ENCODE measurements at regions not wholly inside any gene's neighbourhood (a gene's known extent, or its start where the extent isn't known, plus 50 kb on each side); places are given as distances from the start of the nearest gene placed in this dataset.

DNA sequence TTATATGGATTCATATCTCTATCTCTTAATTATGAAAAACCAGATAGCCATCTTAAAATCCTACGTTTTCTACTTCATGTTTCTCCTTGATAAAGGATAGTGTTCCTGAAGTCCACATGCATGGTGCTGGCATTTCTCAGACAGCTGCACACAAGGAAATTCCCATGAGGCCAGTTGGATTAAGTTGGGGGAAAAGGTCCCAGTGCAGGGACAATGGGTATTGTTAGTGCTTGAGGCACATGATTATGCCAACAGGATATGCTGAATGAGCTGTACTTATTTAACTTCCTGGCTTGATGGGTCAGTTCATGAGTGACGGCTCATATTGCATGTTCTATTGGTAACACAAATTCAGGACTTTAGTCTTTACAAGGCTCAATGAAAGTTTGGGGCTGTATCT, 913.9 kb upstream of the NDST4 start:
- no peak overlapping the region for H3K27ac ChIP-seq
- no peaks in the 10 kb centered on the region for H3K4me1 ChIP-seq
- no peaks in the 10 kb centered on the region for H3K27me3 ChIP-seq
- TF ChIP-seq, protein P1, sequence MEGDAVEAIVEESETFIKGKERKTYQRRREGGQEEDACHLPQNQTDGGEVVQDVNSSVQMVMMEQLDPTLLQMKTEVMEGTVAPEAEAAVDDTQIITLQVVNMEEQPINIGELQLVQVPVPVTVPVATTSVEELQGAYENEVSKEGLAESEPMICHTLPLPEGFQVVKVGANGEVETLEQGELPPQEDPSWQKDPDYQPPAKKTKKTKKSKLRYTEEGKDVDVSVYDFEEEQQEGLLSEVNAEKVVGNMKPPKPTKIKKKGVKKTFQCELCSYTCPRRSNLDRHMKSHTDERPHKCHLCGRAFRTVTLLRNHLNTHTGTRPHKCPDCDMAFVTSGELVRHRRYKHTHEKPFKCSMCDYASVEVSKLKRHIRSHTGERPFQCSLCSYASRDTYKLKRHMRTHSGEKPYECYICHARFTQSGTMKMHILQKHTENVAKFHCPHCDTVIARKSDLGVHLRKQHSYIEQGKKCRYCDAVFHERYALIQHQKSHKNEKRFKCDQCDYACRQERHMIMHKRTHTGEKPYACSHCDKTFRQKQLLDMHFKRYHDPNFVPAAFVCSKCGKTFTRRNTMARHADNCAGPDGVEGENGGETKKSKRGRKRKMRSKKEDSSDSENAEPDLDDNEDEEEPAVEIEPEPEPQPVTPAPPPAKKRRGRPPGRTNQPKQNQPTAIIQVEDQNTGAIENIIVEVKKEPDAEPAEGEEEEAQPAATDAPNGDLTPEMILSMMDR (IDR thresholded peaks at IDR 0.05): no peak
- no peak for TF ChIP-seq POLR2AphosphoS5 (IDR thresholded peaks at IDR 0.05)
- no peak for TF ChIP-seq POLR2A (IDR thresholded peaks at IDR 0.05)
- TF ChIP-seq EP300 (IDR thresholded peaks at IDR 0.05): no peak
- H3K9me3 ChIP-seq: no peaks in the 10 kb centered on the region
- WGBS: 70% methylated on average over 2 of the region's 2 CpGs
- H3K36me3 ChIP-seq: no peaks in the 10 kb centered on the region
- no peak for DNase-seq (ENCODE audit: low spot score in 2 of 2)
- H3K4me3 ChIP-seq: no peak overlapping the region

DNA sequence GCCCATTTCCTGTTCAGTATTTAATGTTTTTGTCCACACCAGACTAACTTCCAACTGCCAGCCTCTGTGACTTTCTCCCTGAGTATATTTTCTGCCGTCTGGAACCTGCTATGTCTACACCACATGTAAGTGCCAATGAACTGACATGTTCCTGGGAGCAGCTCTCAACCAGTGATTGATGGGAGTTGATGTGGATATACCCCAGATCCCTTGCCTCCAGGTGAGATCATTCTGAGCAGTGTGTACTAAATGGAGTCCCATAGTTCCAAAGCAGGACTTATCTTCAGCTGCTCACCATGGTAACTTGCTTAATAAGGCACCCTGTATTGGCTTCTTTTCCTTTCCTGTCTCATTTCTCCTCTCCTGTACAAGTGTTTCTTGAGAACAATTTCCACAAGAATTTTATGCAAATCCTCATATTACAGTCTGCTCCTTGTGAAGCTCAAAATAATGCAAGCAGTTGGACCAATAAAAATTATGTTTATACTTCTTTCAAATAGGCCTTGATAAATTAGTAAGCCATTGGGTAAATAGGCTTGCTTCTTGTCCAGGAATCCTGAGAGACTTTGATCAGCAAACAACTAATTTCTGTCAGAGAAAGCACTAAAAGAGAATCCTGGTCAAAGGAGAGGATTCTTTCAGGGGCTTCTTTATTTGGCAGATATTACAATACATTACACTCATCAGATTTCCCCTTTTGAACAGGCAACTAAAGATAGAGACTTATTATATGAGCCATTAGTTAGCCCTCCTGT, 911.7 kb upstream of the NDST4 start:
- Histone ChIP-seq H3K4me1 (no peaks in the 10 kb centered on the region), H3K36me3 (no peaks in the 10 kb centered on the region), H3K27ac (no peak overlapping the region), H3K4me3 (no peak overlapping the region), H3K27me3 (no peaks in the 10 kb centered on the region), H3K9me3 (peaks cover 5% of the 10 kb centered on the region)
- TF ChIP-seq POLR2A (IDR thresholded peaks at IDR 0.05) (no peak), POLR2AphosphoS5 (IDR thresholded peaks at IDR 0.05) (no peak), EP300 (IDR thresholded peaks at IDR 0.05) (no peak)
- TF ChIP-seq, protein P1 (IDR thresholded peaks at IDR 0.05): no peak
- DNase-seq (ENCODE audit: low spot score in 2 of 2): no peak
- 7% methylated on average over 1 of the region's 1 CpG for WGBS

DNA sequence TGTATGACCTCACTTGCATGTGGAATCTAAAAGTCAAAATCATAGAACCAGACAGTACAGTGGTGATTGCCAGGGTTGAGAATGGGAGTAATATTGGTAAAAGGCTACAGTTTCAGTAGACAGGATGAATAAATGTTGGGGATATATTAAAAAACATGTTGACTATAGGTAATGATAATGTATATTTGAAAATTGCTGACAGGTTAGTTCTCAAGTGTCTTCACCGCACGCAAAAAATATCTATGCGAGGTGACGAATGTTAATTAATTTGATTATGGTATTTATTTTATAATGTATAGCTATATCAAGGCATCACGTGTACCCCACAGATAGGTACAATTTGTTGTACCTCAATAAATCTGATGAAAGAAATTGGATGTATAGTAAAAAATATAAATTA, 909.6 kb upstream of the NDST4 start:
- no peak overlapping the region for H3K27ac ChIP-seq
- 79% methylated on average over 5 of the region's 5 CpGs for whole genome bisulfite sequencing
- no peak for DNase-seq (ENCODE audit: low spot score in 2 of 2)
- TF ChIP-seq POLR2AphosphoS5 (IDR thresholded peaks at IDR 0.05) (no peak), POLR2A (IDR thresholded peaks at IDR 0.05) (no peak), EP300 (IDR thresholded peaks at IDR 0.05) (no peak)
- TF ChIP-seq, protein P1 (IDR thresholded peaks at IDR 0.05): no peak
- H3K4me1 ChIP-seq: no peaks in the 10 kb centered on the region
- H3K9me3 ChIP-seq: peaks cover 16% of the 10 kb centered on the region
- no peaks in the 10 kb centered on the region for H3K36me3 ChIP-seq
- H3K27me3 ChIP-seq: no peaks in the 10 kb centered on the region
- H3K4me3 ChIP-seq: no peak overlapping the region

DNA sequence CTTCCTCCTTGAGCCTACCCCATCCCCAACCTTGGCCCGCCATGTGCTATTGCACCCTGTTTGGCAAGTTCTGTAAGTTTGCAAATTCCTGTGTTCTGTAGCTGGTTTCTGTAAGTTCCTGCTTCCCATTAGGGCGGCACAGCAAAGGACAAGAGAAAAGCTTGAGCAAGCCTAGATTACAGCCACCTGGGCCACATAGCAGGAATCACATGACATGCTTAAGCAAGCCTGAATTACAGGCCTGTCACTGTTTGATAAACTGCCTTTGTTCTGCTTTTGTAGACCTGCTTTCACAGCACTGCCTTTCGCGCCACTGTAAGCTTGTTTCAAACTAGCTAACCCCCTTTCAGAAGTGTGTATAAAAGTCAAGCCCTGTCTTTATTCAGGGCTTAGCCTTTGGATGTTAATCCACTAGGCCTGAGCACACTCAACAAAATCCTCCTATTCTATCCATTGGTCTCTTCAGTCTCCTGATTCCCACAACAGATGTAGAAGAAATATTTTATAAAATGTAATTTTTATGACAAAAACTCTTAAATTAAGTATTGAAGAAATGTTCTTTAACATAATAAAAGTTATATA, 906.8 kb upstream of the NDST4 start:
- TF ChIP-seq POLR2A (IDR thresholded peaks at IDR 0.05): no peak
- TF ChIP-seq POLR2AphosphoS5 (IDR thresholded peaks at IDR 0.05): no peak
- TF ChIP-seq, protein P1 (IDR thresholded peaks at IDR 0.05): no peak
- TF ChIP-seq EP300 (IDR thresholded peaks at IDR 0.05): no peak
- Histone ChIP-seq H3K27me3 (no peaks in the 10 kb centered on the region), H3K36me3 (no peaks in the 10 kb centered on the region), H3K27ac (no peak overlapping the region), H3K4me3 (no peak overlapping the region), H3K4me1 (no peaks in the 10 kb centered on the region), H3K9me3 (peaks cover 37% of the 10 kb centered on the region)
- 86% methylated on average over 4 of the region's 4 CpGs for WGBS
- DNase-seq (ENCODE audit: low spot score in 2 of 2): no peak

DNA sequence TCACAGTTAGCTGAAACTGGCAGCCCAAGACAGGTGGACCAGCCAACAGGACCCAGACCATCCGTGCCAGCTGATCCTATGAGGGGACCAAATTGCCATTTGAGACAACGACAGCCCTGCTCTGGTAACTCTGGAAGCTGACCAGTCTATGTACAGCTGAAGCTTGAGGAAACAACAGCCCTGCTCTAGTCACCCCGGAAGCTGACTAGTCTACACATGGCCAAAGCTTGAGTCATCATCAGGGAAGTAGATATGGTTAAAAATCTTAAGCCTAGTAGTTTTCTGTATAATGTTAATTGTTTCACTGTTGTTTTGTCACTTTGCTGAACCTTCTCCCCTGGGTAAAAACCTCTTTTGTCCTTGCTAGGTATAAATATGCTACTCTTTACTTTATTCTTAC, 905.4 kb upstream of the NDST4 start:
- Histone ChIP-seq H3K9me3 (peaks cover 39% of the 10 kb centered on the region), H3K4me1 (no peaks in the 10 kb centered on the region), H3K27me3 (no peaks in the 10 kb centered on the region), H3K4me3 (no peak overlapping the region), H3K27ac (no peak overlapping the region), H3K36me3 (no peaks in the 10 kb centered on the region)
- DNase-seq (ENCODE audit: low spot score in 2 of 2): no peak
- 90% methylated on average over 3 of the region's 3 CpGs for WGBS
- TF ChIP-seq POLR2AphosphoS5 (IDR thresholded peaks at IDR 0.05) (no peak), EP300 (IDR thresholded peaks at IDR 0.05) (no peak), POLR2A (IDR thresholded peaks at IDR 0.05) (no peak)
- TF ChIP-seq, protein P1 (IDR thresholded peaks at IDR 0.05): no peak

All from suprapubic skin (tissue), 4 donors.